ENCODE measurements at regions not wholly inside any gene's neighbourhood (a gene's known extent, or its start where the extent isn't known, plus 50 kb on each side); places are given as distances from the start of the nearest gene placed in this dataset.

- DNase-seq, result no peak
Measured at GRCh38 chr1:188364927-188365449, 1536.2 kb downstream of the PLA2G4A start.

DNA sequence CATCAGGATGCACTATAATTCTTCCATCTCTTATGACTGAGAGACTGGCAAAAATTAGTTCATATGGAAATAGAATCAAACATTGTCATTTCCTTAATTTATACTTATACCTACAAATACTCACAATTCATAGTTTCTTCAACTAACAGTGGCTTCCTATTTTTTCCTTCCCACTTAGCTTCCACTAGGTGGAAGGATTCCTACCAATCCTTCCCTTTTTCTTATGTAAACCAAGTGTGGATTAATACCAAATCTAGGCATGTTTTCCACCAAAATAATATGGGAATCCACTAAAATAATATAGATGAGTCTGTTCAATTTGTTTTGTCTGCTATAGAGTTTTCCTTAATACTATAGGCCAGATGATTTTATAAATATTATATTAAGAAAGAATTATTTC, 1537.1 kb downstream of the PLA2G4A start:
- DNase-seq, result no peak

DNA sequence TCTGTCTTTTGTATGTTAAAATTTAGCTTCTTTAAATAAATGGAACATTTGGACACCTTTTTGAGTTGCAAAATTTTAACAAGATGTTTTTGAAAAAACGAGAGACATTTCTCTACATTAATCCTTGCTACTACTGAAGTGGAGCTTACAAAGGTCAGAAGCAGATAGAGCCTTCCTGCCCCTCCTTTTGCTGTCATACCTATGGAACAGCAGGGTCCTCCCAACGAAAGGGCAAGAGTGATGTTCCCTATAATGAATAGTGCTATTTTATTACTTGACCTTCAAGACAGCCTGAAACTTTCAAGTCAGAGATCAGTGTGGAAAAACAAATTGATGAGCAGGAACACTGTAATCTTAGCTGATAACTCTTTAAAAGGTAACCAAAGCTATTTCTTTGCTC, 1538.9 kb downstream of the PLA2G4A start:
- DNase-seq, result no peak

DNA sequence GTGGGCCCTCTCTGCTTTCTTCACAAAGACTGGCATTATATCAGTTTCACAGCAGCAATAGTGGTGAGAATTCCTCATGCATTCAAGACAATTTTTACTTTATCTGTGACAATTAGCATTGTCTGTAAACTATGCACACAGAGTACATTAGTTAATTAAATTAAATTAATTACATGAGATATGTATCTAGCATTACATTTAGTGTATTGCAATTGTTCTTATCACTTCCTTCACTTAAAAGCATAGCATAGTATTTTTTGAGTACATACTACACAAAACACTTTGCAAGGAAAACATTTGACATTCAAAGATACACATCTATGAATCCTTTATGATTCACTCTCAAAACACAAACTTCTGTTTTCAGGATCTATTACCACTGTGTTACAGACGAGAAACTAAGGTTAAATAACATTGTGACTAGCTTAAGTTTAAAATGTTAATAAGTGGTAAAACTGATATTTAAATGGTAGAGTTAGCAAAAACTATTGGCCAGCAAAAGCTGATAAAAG, 1542.6 kb downstream of the PLA2G4A start:
- no peak for DNase-seq

GRCh38 chr1:188372821-188373220, 1544.1 kb downstream of the PLA2G4A start:
- DNase-seq, result no peak

GRCh38 chr1:188382851-188383250, 1554.1 kb downstream of the PLA2G4A start:
- DNase-seq, result no peak

- DNase-seq, result no peak
Measured at GRCh38 chr1:188386161-188386560, 1557.4 kb downstream of the PLA2G4A start.

GRCh38 chr1:188386666-188387065, 1557.9 kb downstream of the PLA2G4A start:
- DNase-seq, result no peak

GRCh38 chr1:188394677-188395076, 1565.9 kb downstream of the PLA2G4A start:
- no peak for DNase-seq

GRCh38 chr1:188397521-188397920, 1568.8 kb downstream of the PLA2G4A start:
- no peak for DNase-seq

GRCh38 chr1:188402986-188403385, 1574.2 kb downstream of the PLA2G4A start:
- no peak for DNase-seq

GRCh38 chr1:188406636-188407035, 1577.9 kb downstream of the PLA2G4A start:
- no peak for DNase-seq

DNA sequence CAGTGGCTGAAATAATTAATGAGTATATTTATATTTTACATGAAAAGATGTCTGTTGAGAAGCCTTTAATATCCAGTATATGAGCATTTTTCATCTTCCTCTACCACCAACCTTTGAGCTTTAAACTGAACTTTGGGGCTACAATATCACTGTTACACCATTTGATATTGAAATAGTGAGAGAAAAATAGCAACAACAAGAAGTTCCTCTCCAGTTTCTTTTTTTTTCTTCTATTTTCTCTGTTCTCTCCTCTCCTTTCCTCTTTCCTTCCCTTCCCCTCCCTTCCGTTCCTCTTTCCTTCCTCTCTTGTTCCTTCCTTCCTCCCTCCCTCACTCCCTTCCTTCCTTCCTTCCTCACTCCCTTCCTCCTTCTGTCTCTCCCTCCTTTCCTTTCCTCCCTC, 1591.4 kb downstream of the PLA2G4A start:
- no peak for DNase-seq

DNA sequence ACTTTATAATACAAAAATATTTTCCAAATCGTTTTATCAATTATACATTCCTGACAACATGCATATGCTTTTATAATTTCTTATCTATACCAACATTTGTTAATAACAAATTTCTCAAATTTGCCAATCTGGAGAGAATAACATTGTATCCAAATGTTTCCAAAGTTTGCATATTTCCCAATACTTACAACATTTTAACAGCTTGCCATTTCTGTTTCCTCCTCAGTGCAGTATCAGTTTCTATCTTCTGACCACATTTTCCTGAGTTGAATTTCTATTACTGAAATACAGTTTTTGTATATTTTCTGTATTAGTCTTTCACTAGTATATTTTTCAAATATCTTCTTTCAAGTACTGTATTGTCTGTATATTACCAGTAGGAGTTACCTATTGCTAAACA, 1594.3 kb downstream of the PLA2G4A start:
- DNase-seq, result no peak

- DNase-seq, result no peak
Measured at GRCh38 chr1:188424176-188424575, 1595.4 kb downstream of the PLA2G4A start.

GRCh38 chr1:188425687-188426086, 1596.9 kb downstream of the PLA2G4A start:
- DNase-seq, result no peak

GRCh38 chr1:188426561-188426960, 1597.8 kb downstream of the PLA2G4A start:
- DNase-seq, result no peak

DNA sequence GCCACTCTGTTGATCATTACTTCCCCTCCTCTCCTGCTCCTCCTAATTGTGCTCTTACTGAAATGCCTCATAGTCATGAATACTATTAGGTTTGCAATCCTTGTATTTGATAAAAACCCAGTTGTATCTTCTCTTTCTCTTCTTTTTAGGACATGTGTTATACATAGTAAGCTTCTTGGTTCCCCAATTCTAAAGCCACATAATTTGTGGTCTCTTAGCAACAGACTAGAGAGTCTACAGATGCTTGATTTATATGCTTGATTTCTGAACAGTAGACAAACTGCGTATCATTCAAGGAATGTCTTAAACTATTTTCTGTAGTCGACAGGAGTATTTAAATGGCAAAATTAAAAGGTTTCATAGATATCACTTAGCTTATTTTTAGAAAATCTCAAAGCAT, 1598.9 kb downstream of the PLA2G4A start:
- DNase-seq, result no peak

GRCh38 chr1:188429386-188429785, 1600.6 kb downstream of the PLA2G4A start:
- DNase-seq, result no peak

- DNase-seq, result no peak
Measured at GRCh38 chr1:188432427-188432826, 1603.7 kb downstream of the PLA2G4A start.

- no peak for DNase-seq
Measured at GRCh38 chr1:188433425-188433824, 1604.7 kb downstream of the PLA2G4A start.

GRCh38 chr1:188444526-188444925, 1615.8 kb downstream of the PLA2G4A start:
- DNase-seq, result no peak

- no peak for DNase-seq
Measured at GRCh38 chr1:188462837-188463236, 1634.1 kb downstream of the PLA2G4A start.

DNA sequence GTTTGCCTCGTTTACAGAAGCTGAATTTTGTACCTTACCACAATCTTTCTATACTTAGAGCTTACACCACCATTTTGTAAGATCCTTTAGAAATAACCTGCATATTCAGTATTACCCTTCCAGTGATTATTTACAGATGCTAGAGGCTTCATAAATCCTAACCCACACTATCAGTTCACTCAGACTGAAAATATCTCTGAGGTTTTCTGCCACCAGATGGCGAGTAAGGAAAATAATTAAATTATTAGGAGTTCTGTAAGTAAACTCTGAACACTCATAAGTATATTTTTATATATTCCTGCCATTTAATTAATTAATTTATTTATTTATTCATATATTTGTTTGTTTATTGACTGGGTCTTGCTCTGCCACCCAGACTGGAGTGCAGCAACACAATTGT, 1635.2 kb downstream of the PLA2G4A start:
- DNase-seq, result no peak

GRCh38 chr1:188466539-188466938, 1637.8 kb downstream of the PLA2G4A start:
- no peak for DNase-seq

DNA sequence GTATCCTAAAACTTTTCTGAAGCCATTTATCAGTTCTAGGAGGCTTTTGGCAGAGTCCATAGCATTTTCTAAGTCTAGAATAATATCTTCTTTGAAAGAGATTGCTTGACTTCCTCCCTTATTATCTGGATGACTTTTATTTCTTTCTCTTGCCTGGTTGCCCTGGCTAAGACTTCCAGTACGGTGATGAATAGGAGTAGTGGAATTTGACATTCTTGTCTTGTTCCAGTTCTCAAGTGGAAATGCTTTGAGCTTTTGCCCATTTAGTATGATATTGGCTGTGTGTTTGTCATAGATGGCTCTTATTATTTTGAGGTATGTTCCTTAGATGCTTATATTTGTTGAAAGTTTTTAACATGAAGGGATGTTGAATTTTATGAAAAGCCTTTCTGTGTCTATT, 1647.9 kb downstream of the PLA2G4A start:
- no peak for DNase-seq
